Stimulated activated CD4-positive, alpha-beta T cell treated with anti-CD3 and anti-CD28 coated beads, Interleukin-2, amount 100 ng/mL, for 24 hours (primary cell): ENCODE measurements at regions not wholly inside any gene's neighbourhood (a gene's known extent, or its start where the extent isn't known, plus 50 kb on each side); places are given as distances from the start of the nearest gene placed in this dataset.
A peak's percentile ranks its signal among the peaks of the same experiment; 100 is the strongest.

Experiments used
- DNase-seq, 2 donors: peaks; one replicate each; pipeline ENCODE4 v3.0.0-alpha.2; 2020

GRCh38 chr14:71690478-71690877 lies 241.8 kb upstream of the RGS6 start:
- no peak for DNase-seq

DNA sequence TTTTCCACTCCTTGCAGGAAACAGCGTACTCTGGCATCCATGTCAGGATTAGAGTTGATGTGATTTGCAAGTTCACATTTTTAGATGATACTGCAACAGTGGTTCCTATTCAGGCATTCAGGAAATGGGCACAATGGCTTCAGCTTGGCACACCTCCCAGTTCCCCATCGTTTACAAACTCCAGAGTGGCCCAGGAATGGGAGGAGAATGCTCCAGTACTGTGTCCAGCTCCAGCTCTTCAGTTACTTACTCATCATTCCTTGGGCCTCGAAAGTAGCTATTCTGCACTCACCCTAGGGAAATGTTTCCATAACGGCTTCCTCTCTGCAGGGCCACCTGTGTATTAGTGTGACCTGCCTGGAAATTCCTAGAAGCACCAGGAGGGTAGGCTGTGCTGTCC lies 239.7 kb upstream of the RGS6 start:
- DNase-seq, result no peak

DNA sequence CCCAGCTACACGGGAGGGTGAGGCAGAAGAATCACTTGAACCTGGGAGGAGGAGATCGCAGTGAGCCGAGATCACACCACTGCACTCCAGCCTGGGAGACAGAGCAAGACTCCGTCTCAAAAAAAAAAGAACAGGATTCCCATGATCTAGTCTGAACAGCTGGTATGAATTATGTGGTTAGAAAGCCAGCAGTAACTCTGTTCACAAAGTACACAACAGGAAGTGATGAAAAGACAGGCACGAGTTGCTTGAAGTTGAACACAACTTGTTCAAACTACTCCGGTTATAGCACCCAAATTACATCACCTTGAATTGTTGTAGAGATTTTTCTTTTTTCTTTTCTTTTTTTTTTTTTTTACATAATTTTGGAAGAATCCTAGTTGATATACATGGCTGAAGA lies 238.8 kb upstream of the RGS6 start:
- no peak for DNase-seq

DNA sequence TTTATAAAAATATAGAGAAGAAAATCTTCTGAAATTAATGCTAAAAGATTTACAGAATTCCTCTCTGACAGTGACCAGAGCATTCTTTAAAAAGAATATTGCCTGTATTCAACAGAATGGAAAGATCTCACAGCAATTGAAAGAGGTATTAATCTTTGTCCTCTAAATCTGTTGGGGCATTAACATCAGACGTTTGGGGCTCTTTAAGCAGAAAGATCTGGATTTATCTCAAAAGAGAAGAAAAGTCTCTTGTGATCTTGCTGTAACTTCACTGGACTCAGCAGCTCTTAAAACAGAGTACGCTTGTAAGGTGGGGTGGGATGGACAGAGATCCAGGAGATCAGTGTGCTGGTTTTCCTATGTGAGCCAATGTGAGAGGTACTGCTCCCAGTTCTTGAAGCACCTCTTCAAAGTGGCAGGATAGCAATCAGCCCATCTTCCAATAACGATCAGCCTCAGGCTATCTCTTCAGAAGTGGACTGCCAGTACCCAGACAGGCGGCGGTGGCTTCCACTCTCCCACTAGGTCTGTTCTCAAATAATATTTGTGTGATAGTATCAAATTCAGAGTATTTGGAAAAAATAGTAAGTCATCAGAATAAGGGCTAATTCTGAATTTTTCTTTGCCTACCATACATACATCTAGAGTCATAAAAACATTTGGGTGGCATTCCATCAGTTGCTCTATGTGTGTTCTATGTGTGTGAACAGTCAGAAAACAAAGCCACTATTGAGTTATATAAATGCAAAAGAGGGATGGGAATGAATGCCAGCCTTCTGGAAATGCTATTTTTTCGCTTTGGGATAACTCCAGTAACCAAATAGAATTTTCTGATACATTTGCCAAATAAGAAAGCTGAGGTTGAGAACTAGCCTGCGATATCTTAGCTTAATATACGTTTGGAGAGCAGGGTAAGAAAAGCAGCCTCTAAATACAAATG lies 237.4 kb upstream of the RGS6 start:
- DNase-seq, result no peak

- no peak for DNase-seq
Measured at GRCh38 chr14:71695611-71696350, 236.4 kb upstream of the RGS6 start.

- no peak for DNase-seq
Measured at GRCh38 chr14:71698027-71698426, 234.2 kb upstream of the RGS6 start.

DNA sequence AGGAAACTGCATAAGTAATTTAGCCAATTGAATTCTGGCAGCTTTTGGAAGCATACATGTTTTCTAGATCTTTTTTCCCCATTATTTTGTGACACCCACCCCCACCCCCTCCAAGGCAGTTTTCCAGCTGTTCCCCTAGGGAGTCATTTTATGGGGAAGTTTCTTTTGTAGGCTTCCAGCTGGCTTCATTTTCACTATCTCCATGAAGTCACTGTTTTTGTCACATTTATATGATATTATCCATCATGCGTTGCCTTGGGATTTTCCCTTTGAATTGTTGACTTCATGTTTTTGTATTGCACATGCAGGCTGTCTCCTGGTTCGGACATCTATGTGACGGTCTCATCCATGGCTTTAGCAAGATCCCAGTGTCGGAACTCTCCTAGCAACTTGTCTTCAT lies 233.6 kb upstream of the RGS6 start:
- DNase-seq, result no peak

- no peak for DNase-seq
Measured at GRCh38 chr14:71701990-71702389, 230.2 kb upstream of the RGS6 start.

GRCh38 chr14:71702786-71703185 lies 229.4 kb upstream of the RGS6 start:
- DNase-seq, result no peak

DNA sequence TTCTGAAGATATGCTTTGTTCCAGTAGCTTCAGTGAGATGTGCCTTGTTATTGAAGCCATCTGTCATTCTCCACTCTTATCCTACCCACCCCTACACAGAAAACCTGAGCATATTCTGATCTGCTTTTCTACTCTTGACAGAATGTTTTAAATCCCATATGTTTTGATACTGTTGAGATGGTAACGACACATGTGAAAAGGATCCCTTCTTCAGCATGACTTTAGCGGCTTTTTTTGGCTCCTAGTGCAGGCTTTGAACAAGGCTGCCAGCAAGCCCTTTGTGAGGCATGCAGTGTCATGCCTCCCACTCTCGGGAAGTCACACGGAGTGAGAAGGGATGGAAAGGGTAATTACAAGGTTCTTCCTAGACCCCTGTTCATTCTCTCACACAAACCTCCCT lies 228.8 kb upstream of the RGS6 start:
- no peak for DNase-seq

DNA sequence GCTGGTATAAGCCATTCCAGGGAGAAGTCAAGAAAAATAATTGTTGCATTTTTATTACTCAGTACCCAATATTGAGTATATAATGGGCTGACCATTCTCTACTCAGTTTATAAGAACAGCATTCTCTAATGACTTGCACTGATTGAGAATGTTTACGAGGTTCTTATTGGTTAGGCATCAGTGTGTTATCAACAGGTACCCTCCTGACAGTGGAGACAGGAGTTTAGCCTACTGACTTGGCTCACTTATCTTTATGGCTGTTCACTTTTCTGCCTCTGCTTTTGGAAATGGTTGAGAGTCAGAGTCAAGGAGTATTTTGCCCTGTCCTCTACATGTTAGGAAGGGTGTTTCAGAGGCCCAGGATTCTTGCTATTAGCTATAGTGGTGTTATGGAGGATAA lies 228.0 kb upstream of the RGS6 start:
- no peak for DNase-seq

DNA sequence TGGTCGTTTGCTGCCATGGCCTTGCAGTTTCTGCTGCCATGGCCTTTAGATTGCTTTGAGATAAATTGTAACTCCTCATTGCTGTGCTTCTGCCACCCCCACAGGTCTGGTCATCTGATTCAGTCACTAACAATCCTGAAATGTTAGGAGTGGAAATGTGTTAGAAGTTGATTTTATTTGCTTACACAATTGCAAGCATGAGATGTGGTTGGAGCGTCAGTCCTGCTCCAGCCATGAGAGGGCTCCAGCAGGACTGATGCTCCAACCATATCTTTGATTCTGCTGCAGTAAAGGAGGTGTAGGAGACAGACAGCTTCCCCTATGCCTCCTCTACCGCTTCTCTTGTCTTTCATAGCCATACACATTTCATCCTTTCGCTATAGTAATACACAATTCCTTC lies 226.8 kb upstream of the RGS6 start:
- DNase-seq, result no peak

DNA sequence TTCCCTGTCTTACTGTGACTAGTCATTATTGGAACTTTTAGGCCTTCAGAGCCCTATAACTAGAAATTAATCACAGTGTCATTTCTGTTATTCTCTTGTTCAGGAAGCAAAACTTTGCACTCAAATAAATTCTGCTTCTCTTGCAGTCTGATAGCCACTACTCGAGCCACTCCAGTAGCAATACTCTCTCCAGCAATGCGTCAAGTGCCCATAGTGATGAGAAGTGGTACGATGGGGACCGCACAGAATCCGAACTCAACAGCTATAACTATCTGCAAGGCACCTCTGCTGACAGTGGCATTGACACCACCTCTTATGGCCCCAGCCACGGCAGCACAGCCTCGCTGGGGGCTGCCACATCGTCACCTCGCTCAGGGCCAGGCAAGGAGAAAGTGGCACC lies 223.2 kb upstream of the RGS6 start:
- DNase-seq, result no peak

GRCh38 chr14:71709987-71710386 lies 222.2 kb upstream of the RGS6 start:
- no peak for DNase-seq

DNA sequence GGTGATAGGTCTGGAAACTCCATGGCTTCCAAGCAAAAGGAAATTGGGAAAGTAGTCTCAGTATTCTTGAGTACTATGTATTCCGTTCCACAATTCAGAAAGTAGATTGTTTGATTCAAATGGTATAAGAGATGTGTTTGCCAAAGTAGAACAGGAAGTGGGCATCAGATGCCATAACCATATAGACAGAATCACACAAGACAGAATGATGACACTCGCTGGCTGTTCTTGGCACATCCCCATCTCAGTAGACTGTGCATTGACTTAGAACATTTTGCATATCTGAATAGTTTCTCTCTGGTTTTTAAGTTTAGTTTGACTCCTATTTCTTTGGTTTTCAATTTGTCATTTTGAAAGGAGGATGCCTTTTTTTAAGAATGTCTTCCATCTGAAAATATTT lies 221.1 kb upstream of the RGS6 start:
- DNase-seq, result no peak

DNA sequence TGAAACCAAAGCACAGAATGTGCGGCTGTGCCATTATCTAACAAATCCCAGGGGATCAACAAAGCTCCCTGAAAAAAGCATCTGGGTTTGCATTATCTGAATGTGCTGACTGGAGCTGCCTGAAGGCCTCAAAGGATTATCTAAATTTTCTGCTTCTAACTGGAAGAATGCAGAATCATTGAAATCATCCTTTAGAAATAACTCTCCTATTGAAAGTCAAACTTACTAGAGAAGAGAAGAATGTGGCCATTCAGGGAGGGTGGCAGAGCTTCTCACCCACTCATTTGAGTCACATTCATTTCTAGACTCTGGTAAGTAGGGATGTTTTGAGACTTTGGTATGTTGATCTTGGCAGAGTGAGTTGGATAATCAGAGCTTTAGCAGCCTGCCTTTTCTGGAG lies 220.6 kb upstream of the RGS6 start:
- no peak for DNase-seq

DNA sequence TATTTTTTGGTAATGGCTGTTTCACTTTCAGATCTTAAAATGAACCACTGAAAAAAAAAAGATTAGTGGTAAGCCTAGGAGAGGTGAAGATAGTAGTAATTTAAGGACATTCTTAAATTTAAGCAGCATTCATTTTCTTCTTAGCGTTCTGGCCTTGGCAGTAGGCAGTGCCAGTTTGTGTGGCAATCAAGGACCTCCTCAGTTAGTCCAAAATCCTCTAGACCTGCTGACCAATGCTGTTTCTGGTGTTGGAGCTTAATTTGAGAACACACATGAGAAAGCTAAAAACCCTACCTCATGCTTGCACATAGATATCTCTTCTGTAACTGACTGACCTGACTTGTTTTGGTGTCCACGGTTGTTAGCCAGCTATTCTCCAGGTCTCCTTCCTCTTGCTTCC lies 219.8 kb upstream of the RGS6 start:
- no peak for DNase-seq

- no peak for DNase-seq
Measured at GRCh38 chr14:71713016-71713415, 219.2 kb upstream of the RGS6 start.

- no peak for DNase-seq
Measured at GRCh38 chr14:71713451-71713850, 218.8 kb upstream of the RGS6 start.

DNA sequence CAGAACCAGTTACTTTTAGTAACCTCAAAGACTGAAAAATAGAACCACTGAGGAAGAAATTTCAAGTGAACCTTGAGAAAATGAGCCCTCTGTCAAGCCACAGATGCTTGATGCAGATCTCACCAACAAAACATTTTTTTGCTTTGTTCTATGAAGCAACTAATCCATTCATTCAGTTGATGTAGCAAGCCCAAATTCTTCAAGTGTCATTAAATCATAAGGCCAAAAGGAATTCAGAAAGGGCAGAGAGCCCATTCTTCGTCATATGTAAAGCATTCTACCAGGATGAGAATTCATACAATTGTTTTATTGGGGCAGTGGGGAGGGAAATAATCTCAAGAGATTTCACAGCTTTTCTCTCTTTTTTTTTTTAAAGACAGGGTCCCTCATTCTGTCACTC lies 218.0 kb upstream of the RGS6 start:
- no peak for DNase-seq

GRCh38 chr14:71716041-71716772 lies 216.0 kb upstream of the RGS6 start:
- DNase-seq, result no peak

DNA sequence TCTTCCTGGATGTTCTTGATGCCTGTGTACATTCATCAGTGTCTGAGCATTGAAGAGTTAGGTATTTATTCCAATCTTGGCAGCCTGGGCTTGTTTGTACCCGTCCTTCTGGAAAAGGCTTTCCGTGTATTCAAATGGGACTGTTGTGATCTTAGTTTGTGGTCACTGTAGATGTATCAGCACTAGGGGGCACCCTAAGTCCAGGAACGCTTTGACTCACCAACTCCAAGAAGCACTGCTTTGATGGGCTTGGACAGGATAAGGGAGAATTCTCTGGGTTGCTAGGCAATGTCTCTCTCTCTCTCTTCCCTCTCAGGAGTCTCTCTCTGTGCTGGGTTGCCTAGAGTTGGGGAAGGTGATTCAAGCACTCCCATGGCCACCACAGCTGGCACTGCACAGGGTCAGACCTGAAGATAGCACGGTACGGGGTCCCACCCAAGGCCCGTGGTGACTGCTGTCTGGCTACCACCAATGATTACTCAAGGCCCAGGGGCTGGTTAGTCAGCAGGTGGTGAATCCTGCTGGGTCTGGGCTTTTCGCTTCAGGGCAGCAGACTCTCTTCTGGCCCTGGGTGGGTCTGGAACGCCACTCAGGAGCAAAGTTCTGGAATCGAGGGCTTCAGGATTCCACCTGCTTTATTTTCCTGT lies 211.1 kb upstream of the RGS6 start:
- peak in 1 of 2 donors; percentile 18 for DNase-seq

GRCh38 chr14:71721791-71722190 lies 210.4 kb upstream of the RGS6 start:
- no peak for DNase-seq
